Loucy (cell line): ENCODE measurements at regions not wholly inside any gene's neighbourhood (a gene's known extent, or its start where the extent isn't known, plus 50 kb on each side); places are given as distances from the start of the nearest gene placed in this dataset.

Experiments
- H2AFZ ChIP-seq: fragments of 200-600 bp; sonication (generic); 2 replicates; pipeline ENCODE4 v1.6.0; 2016; ENCODE audit warnings: antibody characterized with exemption, mild to moderate bottlenecking, low read length, moderate library complexity
- H3F3A ChIP-seq: fragments of 200-600 bp; 2 replicates; pipeline ENCODE4 v1.6.0; 2016; ENCODE audit warnings: antibody characterized with exemption, low read depth, mild to moderate bottlenecking
- H3K27me3 ChIP-seq: fragments of 200-600 bp; sonication (generic); 2 replicates; pipeline ENCODE4 v1.6.1; 2014; ENCODE audit warnings: low read length, mild to moderate bottlenecking; ENCODE audit not compliant: insufficient read depth, poor library complexity, severe bottlenecking
- H3K36me3 ChIP-seq: fragments of 200-600 bp; sonication (generic); 2 replicates; pipeline ENCODE4 v1.6.1; 2016; ENCODE audit warnings: low read length; ENCODE audit not compliant: insufficient read depth
- H3K4me1 ChIP-seq: fragments of 200-600 bp; sonication (generic); 2 replicates; pipeline ENCODE4 v1.5.1; 2014; ENCODE audit warnings: low read length, mild to moderate bottlenecking; ENCODE audit not compliant: insufficient read depth, poor library complexity, severe bottlenecking
- H3K4me2 ChIP-seq: fragments of 200-600 bp; sonication (generic); 2 replicates; pipeline ENCODE4 v1.6.0; 2014; ENCODE audit warnings: antibody characterized with exemption, low read length, low read depth, mild to moderate bottlenecking; ENCODE audit not compliant: poor library complexity, severe bottlenecking
- H3K4me3 ChIP-seq: fragments of 200-600 bp; sonication (generic); 2 replicates; pipeline ENCODE4 v1.5.1; 2014; ENCODE audit warnings: low read length, mild to moderate bottlenecking, mixed read lengths; ENCODE audit not compliant: poor library complexity, severe bottlenecking
- H3K79me2 ChIP-seq: fragments of 200-600 bp; sonication (generic); 2 replicates; pipeline ENCODE4 v1.6.1; 2014; ENCODE audit warnings: low read length; ENCODE audit not compliant: insufficient read depth
- H3K9ac ChIP-seq: fragments of 200-600 bp; sonication (generic); 2 replicates; pipeline ENCODE4 v1.6.0; 2014; ENCODE audit warnings: mild to moderate bottlenecking, low read depth, low read length, moderate library complexity; ENCODE audit not compliant: poor library complexity, severe bottlenecking
- H3K9me2 ChIP-seq: fragments of 200-600 bp; sonication (generic); replicated peaks from 2 replicates; pipeline ENCODE4 v1.6.1; 2016; ENCODE audit warnings: low read depth, low read length, mixed read lengths
- H3K9me3 ChIP-seq: fragments of 200-600 bp; sonication (generic); 2 replicates; pipeline ENCODE4 v1.6.1; 2014; ENCODE audit warnings: mild to moderate bottlenecking, antibody characterized with exemption, low read length, low read depth; ENCODE audit not compliant: insufficient read depth
- H4K20me1 ChIP-seq: fragments of 200-600 bp; sonication (generic); 2 replicates; pipeline ENCODE4 v1.6.0; 2014; ENCODE audit warnings: antibody characterized with exemption, low read length, mild to moderate bottlenecking; ENCODE audit not compliant: insufficient read depth, poor library complexity, severe bottlenecking
- CTCF ChIP-seq: fragments of 200-600 bp; sonication (generic); conservative IDR thresholded peaks from 2 replicates; pipeline ENCODE4 v1.5.1; 2014; ENCODE audit warnings: mild to moderate bottlenecking, antibody characterized with exemption, low read length
- EZH2phosphoT487 ChIP-seq: fragments of 200-600 bp; IDR thresholded peaks from 2 replicates; pipeline ENCODE4 v1.6.1; 2018; ENCODE audit warnings: antibody characterized with exemption, mild to moderate bottlenecking, moderate library complexity, borderline replicate concordance

- H3K79me2 ChIP-seq: no peaks in the 10 kb centered on the region
- no peak overlapping the region for H3K4me2 ChIP-seq
- peaks cover 35% of the 10 kb centered on the region for H3K27me3 ChIP-seq
- H3K4me3 ChIP-seq: no peak overlapping the region
- H3K9me2 ChIP-seq: no peaks in the 10 kb centered on the region
- no peaks in the 10 kb centered on the region for H3F3A ChIP-seq
- no peak overlapping the region for H3K9ac ChIP-seq
- H4K20me1 ChIP-seq: no peaks in the 10 kb centered on the region
- H3K4me1 ChIP-seq: no peaks in the 10 kb centered on the region
- no peaks in the 10 kb centered on the region for H3K36me3 ChIP-seq
- H2AFZ ChIP-seq: no peak overlapping the region
- no peaks in the 10 kb centered on the region for H3K9me3 ChIP-seq
- TF ChIP-seq EZH2phosphoT487 (no peak), CTCF (no peak)
Measured at GRCh38 chr4:151581570-151581969, 172.6 kb downstream of the FHIP1A start.

- no peaks in the 10 kb centered on the region for H3K79me2 ChIP-seq
- H3K27me3 ChIP-seq: peaks cover 33% of the 10 kb centered on the region
- H3K9me3 ChIP-seq: no peaks in the 10 kb centered on the region
- H4K20me1 ChIP-seq: no peaks in the 10 kb centered on the region
- no peaks in the 10 kb centered on the region for H3F3A ChIP-seq
- H3K9ac ChIP-seq: no peak overlapping the region
- H3K4me1 ChIP-seq: no peaks in the 10 kb centered on the region
- H3K4me2 ChIP-seq: no peak overlapping the region
- H3K9me2 ChIP-seq: no peaks in the 10 kb centered on the region
- H3K36me3 ChIP-seq: no peaks in the 10 kb centered on the region
- no peak overlapping the region for H2AFZ ChIP-seq
- TF ChIP-seq EZH2phosphoT487: no peak
- no peak for TF ChIP-seq CTCF
- no peak overlapping the region for H3K4me3 ChIP-seq
Measured at GRCh38 chr4:151582098-151582497, 173.1 kb downstream of the FHIP1A start.

GRCh38 chr4:151583157-151583914, 174.4 kb downstream of the FHIP1A start:
- no peak overlapping the region for H3K4me2 ChIP-seq
- TF ChIP-seq EZH2phosphoT487: no peak
- TF ChIP-seq CTCF: no peak
- H3K9me2 ChIP-seq: no peaks in the 10 kb centered on the region
- no peaks in the 10 kb centered on the region for H3K4me1 ChIP-seq
- H3K79me2 ChIP-seq: no peaks in the 10 kb centered on the region
- H3K27me3 ChIP-seq: peaks cover 22% of the 10 kb centered on the region
- H2AFZ ChIP-seq: no peak overlapping the region
- H3K9me3 ChIP-seq: no peaks in the 10 kb centered on the region
- no peaks in the 10 kb centered on the region for H4K20me1 ChIP-seq
- no peak overlapping the region for H3K4me3 ChIP-seq
- no peaks in the 10 kb centered on the region for H3K36me3 ChIP-seq
- no peak overlapping the region for H3K9ac ChIP-seq
- H3F3A ChIP-seq: no peaks in the 10 kb centered on the region
